SH-SY5Y (cell line): ENCODE measurements at regions not wholly inside any gene's neighbourhood (a gene's known extent, or its start where the extent isn't known, plus 50 kb on each side); places are given as distances from the start of the nearest gene placed in this dataset.

ENCODE experiments used
- GATA2 ChIP-seq: IDR thresholded peaks from 2 replicates; pipeline ENCODE4 v1.6.1; 2011; ENCODE audit warnings: mild to moderate bottlenecking, low read depth, low read length
- GATA3 ChIP-seq: IDR thresholded peaks from 2 replicates; pipeline ENCODE4 v1.6.1; 2011; ENCODE audit warnings: low read depth, mild to moderate bottlenecking, low read length, moderate library complexity

DNA sequence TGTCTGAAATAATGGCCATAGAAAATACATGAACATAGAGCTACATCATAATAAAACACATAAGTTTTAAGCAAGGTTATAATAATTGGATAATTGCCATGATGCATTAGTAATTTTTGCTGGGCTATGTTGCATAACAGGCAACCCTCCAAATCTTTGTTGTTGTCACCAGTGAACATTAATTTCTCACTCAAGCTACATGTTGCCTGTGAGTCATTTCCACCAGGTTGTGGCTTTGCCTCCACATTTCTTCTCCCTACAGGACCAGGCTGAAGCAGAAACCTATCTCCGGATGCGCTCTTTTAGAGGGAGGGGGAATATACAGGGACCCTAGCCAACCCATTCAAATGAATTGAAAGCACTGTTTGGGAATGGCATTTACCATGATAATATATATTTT, 347.7 kb downstream of the GABRG1 start:
- no peak for TF ChIP-seq GATA3
- TF ChIP-seq GATA2: no peak
